ENCODE measurements at regions not wholly inside any gene's neighbourhood (a gene's known extent, or its start where the extent isn't known, plus 50 kb on each side); places are given as distances from the start of the nearest gene placed in this dataset.

GRCh38 chr1:5725855-5726585 is 266.2 kb downstream of the NPHP4 start:
- DNase-seq = no peak
- H3K36me3 ChIP-seq = no peaks in the 10 kb centered on the region
- no peaks in the 10 kb centered on the region for H3K27me3 ChIP-seq (ENCODE audit: insufficient read depth, low read depth, severe bottlenecking)
- no peak overlapping the region for H3K27ac ChIP-seq
- TF ChIP-seq, protein P1, sequence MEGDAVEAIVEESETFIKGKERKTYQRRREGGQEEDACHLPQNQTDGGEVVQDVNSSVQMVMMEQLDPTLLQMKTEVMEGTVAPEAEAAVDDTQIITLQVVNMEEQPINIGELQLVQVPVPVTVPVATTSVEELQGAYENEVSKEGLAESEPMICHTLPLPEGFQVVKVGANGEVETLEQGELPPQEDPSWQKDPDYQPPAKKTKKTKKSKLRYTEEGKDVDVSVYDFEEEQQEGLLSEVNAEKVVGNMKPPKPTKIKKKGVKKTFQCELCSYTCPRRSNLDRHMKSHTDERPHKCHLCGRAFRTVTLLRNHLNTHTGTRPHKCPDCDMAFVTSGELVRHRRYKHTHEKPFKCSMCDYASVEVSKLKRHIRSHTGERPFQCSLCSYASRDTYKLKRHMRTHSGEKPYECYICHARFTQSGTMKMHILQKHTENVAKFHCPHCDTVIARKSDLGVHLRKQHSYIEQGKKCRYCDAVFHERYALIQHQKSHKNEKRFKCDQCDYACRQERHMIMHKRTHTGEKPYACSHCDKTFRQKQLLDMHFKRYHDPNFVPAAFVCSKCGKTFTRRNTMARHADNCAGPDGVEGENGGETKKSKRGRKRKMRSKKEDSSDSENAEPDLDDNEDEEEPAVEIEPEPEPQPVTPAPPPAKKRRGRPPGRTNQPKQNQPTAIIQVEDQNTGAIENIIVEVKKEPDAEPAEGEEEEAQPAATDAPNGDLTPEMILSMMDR (IDR thresholded peaks at IDR 0.05; ENCODE audit: low read depth, low read length) = no peak
- H3K9me3 ChIP-seq (ENCODE audit: severe bottlenecking) = no peaks in the 10 kb centered on the region
- H3K4me3 ChIP-seq (ENCODE audit: low read depth, low read length) = no peak overlapping the region

DNA sequence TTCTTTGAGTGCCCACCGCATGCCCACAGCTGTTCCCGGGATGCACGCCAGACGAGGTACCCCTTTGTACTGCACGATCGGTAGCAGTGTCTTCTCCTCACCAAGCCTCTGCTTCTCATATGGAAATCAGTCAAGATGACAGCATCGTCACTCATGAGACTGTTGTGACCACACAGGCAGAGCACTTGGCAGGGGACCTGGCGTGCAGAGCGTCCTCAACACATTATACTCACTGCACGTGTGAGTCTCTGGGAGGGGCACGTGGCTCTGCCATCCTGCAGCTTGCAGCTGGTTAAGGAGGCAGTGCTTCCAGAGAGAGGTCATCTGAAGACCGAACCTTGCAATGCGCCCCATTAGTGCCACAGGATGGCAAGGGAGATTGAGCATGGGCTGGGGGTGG is 266.8 kb downstream of the NPHP4 start:
- TF ChIP-seq, protein P1 (IDR thresholded peaks at IDR 0.05; ENCODE audit: low read depth, low read length) = no peak
- no peaks in the 10 kb centered on the region for H3K9me3 ChIP-seq (ENCODE audit: severe bottlenecking)
- no peak for DNase-seq

DNA sequence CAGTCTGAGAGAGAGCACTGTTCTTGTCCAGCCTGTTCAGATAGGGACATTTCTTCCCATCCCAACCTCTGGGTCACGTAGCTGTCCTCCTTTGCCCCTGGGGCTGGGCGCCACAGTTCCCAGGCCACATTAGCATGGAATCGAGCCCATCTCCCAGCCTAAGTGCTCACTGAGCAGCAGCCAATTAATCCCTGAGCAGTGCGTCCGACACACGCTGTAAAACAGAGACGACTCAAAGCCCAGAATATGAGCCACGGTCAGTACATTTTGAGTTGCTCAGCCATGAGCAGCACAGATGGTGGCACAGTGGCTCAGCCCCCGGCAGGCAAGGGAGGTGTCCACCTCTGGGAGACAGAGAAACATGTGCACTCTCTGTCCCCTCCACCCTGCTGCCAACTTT is 267.4 kb downstream of the NPHP4 start:
- H3K4me3 ChIP-seq (ENCODE audit: low read depth, low read length) = no peak overlapping the region
- TF ChIP-seq, protein P1 (IDR thresholded peaks at IDR 0.05; ENCODE audit: low read depth, low read length) = no peak
- H3K27ac ChIP-seq = no peak overlapping the region
- DNase-seq = no peak
- H3K27me3 ChIP-seq (ENCODE audit: insufficient read depth, low read depth, severe bottlenecking) = no peaks in the 10 kb centered on the region
- no peaks in the 10 kb centered on the region for H3K36me3 ChIP-seq
- H3K9me3 ChIP-seq (ENCODE audit: severe bottlenecking) = no peaks in the 10 kb centered on the region

More for the DNA sequence above, 266.8 kb downstream of the NPHP4 start:
- Histone ChIP-seq H3K27me3 (ENCODE audit: insufficient read depth, low read depth, severe bottlenecking) (no peaks in the 10 kb centered on the region), H3K27ac (no peak overlapping the region), H3K4me3 (ENCODE audit: low read depth, low read length) (no peak overlapping the region), H3K36me3 (no peaks in the 10 kb centered on the region)

DNA sequence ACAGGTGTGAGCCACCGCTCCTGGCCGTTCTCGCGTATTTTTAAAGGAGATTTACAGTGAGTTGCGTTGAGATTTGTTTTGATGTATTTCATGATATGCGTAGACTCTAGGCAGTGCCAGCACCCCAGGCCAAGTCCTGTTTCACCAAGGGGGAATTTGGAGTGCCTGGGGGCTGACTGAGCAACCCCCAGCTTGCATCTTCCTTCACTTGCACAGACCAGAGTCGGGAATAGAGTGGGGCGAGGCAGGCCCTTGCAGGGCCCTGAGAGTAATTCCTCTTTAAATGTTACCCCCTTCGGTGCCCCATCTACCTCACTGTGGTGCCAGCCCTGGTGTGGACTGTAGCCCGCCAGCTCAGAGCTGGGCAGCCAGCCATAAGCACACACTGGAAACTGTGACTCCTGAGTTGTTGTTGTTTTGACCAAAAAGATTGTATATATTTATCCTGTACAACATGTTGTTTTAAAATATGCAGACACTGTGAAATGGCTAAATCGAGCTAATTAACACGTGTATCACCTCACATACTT is 269.5 kb downstream of the NPHP4 start:
- no peak for DNase-seq
- Histone ChIP-seq H3K27ac (no peak overlapping the region), H3K36me3 (no peaks in the 10 kb centered on the region), H3K27me3 (ENCODE audit: insufficient read depth, low read depth, severe bottlenecking) (no peaks in the 10 kb centered on the region), H3K4me3 (ENCODE audit: low read depth, low read length) (no peak overlapping the region), H3K9me3 (ENCODE audit: severe bottlenecking) (no peaks in the 10 kb centered on the region)
- TF ChIP-seq, protein P1 (IDR thresholded peaks at IDR 0.05; ENCODE audit: low read depth, low read length) = no peak

GRCh38 chr1:5721634-5722215 is 270.5 kb downstream of the NPHP4 start:
- Histone ChIP-seq H3K27ac (no peak overlapping the region), H3K9me3 (ENCODE audit: severe bottlenecking) (no peaks in the 10 kb centered on the region), H3K36me3 (no peaks in the 10 kb centered on the region), H3K27me3 (ENCODE audit: insufficient read depth, low read depth, severe bottlenecking) (no peaks in the 10 kb centered on the region), H3K4me3 (ENCODE audit: low read depth, low read length) (no peak overlapping the region)
- TF ChIP-seq, protein P1 (IDR thresholded peaks at IDR 0.05; ENCODE audit: low read depth, low read length) = no peak
- DNase-seq = no peak
